OCI-LY7 (cell line): ENCODE measurements at regions not wholly inside any gene's neighbourhood (a gene's known extent, or its start where the extent isn't known, plus 50 kb on each side); places are given as distances from the start of the nearest gene placed in this dataset.

ENCODE experiments used
- EZH2phosphoT487 ChIP-seq: fragments of 200-600 bp; sonication (generic); IDR thresholded peaks from 2 replicates; pipeline ENCODE4 v1.6.1; 2018; ENCODE audit warnings: low read depth, borderline replicate concordance, mild to moderate bottlenecking, mixed run types, antibody characterized with exemption, low read length, moderate library complexity, mixed read lengths
- TF ChIP-seq, protein P1 (sequence below): fragments of 200-600 bp; sonication (generic); conservative IDR thresholded peaks from 2 replicates; pipeline ENCODE4 v1.5.1; 2014; ENCODE audit warnings: mild to moderate bottlenecking, antibody characterized with exemption, low read length, moderate library complexity, mixed read lengths

DNA sequence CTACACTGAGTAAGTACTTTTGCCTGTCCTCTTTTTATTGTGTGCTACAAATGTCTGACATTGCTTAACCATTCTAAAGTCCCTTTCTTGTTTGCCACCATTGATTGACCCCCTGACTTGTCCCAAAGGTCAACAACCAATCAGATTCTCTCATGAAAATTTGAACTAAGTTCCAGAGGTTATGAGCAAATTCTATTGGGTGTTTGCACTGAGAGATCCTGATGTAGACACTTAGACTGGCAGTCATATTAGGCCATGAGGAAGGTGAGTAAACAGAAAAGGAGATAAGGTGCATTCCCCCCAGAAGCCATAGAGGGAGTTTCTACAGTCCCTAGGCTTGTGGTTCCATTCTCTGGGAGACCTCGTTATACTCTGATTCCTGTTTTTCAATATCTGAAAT is 101.3 kb upstream of the E2F8 start:
- TF ChIP-seq, protein P1, sequence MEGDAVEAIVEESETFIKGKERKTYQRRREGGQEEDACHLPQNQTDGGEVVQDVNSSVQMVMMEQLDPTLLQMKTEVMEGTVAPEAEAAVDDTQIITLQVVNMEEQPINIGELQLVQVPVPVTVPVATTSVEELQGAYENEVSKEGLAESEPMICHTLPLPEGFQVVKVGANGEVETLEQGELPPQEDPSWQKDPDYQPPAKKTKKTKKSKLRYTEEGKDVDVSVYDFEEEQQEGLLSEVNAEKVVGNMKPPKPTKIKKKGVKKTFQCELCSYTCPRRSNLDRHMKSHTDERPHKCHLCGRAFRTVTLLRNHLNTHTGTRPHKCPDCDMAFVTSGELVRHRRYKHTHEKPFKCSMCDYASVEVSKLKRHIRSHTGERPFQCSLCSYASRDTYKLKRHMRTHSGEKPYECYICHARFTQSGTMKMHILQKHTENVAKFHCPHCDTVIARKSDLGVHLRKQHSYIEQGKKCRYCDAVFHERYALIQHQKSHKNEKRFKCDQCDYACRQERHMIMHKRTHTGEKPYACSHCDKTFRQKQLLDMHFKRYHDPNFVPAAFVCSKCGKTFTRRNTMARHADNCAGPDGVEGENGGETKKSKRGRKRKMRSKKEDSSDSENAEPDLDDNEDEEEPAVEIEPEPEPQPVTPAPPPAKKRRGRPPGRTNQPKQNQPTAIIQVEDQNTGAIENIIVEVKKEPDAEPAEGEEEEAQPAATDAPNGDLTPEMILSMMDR = no peak
- TF ChIP-seq EZH2phosphoT487 = no peak
